Activated CD4-positive, alpha-beta T cell treated with anti-CD3 and anti-CD28 coated beads, Interleukin-2, Interleukin-4, amounts not matched to agents 100 ng/mL and 50 ng/mL, durations not matched to agents 16 hours and 8 hours (primary cell): ENCODE measurements at regions not wholly inside any gene's neighbourhood (a gene's known extent, or its start where the extent isn't known, plus 50 kb on each side); places are given as distances from the start of the nearest gene placed in this dataset.
"Not testable (repeated sequence)": the region's sequence is repeated elsewhere in the genome, so short reads cannot be mapped to it uniquely, and the experiment has no call there.

Experiments used
- DNase-seq: peaks from one replicate; pipeline ENCODE4 v3.0.0-alpha.2; 2020; ENCODE audit warnings: low spot score

DNA sequence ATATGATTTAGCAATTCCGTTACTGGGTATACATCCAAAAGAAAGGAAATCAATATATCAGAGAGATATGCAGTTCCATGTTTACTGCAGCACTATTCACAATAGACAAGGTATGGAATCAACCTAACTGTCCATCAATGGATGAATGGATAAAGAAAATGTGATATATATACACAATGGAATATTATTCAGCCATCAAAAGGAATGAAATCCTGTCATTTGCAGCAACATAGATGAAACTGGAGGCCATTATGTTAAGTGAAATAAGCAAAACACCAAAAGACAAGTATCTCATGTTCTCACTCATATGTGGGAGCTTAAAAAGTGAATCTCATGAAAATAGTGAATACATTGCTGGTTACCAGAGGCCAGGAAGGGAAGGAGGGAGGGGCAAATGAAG, 390.8 kb downstream of the ZFHX3 start:
- DNase-seq, result no peak

DNA sequence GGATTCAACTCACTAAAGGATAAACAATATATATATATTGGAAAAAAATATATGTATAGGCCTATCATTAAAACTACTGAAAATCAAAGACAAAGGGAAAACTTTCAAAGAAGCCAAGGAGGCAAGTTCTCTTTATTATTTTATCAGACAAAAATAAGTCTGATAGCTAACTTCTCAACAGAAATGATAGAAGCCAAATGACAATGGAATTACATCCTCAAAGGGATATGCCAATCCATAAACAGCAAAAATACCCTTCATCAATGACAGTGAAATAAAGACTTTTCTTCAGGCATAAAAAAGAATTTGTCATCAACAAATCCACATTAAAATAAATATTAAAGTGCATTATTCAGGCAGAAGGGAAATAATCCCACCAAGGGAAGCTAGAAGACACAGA, 393.4 kb downstream of the ZFHX3 start:
- no peak for DNase-seq

DNA sequence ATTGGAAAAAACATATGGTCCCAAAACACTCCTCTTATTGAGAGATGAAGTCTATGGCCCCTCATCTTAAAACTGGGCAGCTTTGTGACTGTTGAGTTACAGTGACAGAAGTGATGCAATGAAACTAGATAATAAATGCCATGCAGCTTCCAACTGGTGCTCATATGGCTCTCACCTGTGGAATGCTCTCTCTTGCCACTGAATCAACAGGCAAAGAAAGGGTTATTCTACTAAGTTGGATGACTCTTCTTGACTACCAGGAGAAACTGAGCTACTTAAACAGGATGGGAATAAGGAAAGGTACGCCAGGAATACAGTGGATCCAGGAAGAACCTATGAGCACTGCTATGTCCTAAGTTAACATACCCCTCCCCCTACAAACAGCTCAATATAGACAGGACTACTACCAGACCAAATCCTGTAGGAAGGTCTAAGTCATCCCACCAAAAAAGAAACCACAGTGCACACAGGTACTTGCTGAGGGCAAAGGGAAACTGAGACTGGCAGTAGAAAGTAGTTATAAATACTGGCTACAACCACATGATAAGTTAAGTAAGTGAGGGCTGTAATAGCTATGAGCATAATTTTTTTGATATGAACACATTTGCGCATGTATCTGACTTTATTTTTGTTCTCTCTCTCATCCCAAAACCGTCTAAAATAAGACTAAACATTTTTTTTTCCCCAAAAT, 398.5 kb downstream of the ZFHX3 start:
- DNase-seq, result no peak

DNA sequence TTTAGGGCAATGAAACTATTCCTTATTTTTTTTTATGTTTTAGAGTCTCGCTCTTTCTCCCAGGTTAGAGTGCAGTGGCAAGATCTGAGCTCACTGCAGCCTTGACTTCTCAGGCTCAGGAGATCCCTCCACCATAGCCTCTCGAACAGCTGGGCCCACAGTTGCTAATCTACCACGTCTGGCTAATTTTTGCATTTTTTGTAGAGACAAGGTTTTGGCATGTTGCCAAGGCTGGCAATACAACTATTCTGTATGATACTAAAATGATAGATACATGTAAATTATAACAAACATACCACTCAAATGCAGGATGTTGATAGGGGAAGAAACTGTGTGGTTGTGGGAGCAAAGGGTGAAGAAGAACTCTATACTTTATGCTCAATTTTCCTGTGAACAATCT, 401.3 kb downstream of the ZFHX3 start:
- no peak for DNase-seq

DNA sequence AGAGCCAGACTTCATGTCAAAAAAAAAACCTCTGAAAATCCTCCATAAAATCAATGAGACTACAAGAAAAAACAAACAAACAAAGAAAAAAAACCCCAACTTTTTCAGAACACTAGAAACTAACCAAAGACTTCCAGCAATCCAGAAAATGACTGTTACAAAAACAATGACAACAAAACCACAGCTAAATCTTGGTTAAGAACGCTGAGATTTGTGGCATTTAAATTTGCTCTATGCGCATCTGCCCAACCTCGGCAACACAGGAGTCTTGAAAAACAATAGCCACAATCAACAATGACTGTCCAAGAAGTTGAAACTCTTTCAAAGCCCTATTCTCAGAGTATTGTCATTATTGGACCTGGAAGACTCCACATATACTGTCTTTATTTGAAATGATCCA, 402.4 kb downstream of the ZFHX3 start:
- no peak for DNase-seq

DNA sequence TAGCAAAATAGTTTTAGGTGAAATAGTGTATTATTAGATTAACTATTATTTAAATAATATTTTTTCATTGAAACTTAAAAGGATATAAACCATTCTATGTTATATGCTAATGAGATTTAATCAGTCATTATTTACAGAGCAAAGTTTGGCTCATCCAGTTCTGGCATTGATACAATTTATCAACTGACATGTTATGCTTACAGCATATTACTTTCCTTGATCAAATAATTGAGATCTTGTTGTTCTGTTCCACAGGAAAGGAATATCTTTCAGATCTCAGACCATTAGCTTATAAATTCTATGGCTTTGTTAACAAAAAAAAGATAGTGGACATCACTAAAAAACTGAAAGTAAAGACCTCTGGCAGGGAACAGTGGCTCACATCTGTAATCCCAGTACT, 403.0 kb downstream of the ZFHX3 start:
- no peak for DNase-seq

DNA sequence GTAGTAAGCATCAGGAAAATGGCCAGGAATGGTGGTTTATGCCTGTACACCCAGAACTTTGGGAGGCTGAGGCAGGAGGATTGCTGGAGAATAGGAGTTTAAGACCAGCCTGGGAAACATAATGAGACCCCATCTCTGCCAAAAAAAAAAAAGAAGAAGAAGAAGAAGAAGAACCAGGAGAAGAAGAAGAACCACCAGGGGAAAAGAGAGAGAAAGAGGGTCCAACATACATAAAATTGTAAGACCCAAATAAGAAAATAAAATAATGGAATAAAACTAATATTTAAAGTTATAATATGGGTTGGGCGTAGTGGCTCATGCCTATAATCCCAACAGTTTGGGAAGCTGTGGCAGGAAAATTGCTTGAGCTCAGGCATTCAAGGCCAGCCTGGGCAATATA, 408.4 kb downstream of the ZFHX3 start:
- DNase-seq, result no peak

DNA sequence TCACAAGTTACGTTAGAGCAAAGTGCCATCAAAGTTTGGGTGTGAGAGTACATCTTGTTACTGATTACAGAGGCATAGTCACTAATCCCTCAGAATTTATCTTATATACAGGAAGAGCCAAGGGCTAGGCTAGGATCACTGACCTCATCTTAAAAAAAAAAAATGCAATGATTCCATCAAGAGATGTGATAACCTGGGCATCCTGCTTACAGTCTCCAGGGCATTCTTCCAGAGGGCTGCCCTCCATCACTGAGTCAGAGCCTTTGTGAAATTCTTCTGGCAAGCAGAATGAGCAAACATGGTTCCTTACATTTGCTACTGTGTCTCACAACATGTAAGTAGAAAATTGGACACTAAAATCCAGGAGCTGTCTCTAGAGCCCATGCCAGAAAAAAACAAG, 410.6 kb downstream of the ZFHX3 start:
- DNase-seq, result no peak

DNA sequence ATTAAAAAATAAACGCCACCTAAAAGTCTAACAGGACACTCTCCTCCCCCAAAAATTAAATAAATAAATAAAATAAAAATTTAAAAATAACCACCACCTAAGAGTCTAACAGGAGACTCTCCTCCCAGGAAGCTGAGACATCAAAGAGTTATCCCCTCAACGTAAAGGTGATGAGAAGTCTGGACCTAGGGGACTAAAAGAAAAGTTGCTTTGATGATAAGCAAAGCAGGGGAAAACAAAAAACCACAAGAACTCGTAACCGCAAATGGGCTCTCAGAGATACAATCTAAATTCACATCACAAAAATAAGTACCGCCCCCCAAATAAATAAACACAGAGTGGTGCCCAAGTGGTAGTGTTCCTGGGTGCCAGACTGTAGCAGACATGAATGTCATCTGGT, 412.2 kb downstream of the ZFHX3 start:
- no peak for DNase-seq

DNA sequence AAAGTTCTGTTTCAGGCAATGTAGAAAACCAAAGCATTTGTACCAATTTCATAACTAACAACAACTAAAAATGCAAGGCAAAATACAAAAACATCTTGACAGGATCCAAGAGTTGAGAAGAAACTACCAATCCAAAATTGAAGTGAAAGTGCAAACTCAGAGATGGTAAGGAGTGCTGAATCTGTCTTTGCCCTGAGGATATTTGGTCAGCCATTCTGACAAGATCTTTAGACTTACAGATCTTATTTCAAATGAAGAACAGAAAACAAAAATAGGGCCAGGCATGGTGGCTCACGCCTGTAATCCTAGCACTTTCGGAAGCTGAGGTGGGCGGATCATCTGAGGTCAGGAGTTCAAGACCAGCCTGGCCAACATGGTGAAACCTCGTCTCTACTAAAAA, 412.8 kb downstream of the ZFHX3 start:
- DNase-seq, result no peak

DNA sequence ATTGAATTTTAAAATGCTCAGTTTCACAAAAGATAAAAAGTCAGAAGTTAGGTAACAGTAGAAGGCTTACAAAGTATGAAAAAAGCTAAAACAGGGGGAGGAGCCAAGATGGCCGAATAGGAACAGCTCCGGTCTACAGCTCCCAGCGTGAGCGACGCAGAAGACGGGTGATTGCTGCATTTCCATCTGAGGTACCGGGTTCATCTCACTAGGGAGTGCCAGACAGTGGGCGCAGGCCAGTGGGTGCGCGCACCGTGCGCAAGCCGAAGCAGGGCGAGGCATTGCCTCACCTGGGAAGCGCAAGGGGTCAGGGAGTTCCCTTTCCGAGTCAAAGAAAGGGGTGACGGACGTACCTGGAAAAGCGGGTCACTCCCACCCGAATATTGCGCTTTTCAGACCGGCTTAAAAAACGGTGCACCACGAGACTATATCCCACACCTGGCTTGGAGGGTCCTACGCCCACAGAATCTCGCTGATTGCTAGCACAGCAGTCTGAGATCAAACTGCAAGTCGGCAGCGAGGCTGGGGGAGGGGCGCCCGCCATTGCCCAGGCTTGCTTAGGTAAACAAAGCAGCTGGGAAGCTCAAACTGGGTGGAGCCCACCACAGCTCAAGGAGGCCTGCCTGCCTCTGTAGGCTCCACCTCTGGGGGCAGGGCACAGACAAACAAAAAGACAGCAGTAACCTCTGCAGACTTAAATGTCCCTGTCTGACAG, 420.6 kb downstream of the ZFHX3 start:
- DNase-seq, result not testable (repeated sequence)

DNA sequence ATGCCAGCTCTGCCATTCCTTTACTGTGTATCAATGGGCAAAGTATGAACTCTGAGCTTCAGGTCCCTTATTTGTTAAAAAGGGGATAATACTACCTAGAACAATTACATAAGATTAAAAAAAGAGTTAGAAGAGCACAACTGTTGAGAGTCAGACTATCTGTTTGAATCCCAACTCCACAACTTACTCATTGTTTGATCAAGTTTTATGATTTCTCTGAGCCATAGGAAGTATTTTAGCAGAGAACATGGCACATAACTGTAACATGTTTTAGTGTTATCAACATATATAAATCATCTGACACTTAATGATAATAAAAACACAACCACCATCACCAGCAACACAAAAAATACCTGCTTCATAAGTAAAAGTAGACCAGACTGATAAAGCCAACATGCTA, 421.3 kb downstream of the ZFHX3 start:
- no peak for DNase-seq

DNA sequence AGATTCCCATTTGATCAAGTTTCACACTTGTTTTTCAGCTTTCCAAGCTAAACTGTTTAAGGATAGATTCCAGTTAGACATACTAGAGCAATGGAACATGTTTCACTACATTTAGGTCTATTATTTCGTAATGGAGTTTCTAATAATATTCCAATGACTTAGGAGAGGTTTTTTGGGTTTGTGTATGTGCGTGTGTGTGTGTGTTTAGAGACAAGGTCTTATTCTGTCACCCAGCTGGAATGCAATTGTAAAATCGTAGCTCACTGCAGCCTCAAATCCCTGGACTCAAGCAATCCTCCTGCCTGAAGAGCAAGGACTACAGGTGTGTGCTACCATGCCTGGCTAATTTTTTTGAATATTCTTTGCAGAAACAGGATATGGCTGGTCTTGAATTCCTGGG, 426.3 kb downstream of the ZFHX3 start:
- no peak for DNase-seq

DNA sequence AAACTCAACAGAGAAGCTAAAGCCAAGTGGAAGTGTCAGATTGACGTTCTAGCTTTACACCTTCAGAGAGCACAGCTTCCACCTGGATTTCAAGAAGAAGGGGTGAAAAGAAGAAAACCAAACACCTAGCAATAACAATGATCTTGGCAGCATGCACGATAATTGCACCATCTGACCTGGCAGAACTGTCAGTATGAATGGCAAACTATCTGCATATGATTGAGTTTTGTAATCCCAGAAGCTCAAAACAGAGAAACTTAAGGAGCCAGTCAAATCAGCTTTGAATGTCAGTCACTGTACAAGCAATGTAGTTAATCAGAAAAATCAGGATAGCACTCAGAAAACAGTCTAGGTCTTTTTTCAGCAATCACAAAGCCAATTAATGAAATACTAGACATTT, 427.1 kb downstream of the ZFHX3 start:
- no peak for DNase-seq

DNA sequence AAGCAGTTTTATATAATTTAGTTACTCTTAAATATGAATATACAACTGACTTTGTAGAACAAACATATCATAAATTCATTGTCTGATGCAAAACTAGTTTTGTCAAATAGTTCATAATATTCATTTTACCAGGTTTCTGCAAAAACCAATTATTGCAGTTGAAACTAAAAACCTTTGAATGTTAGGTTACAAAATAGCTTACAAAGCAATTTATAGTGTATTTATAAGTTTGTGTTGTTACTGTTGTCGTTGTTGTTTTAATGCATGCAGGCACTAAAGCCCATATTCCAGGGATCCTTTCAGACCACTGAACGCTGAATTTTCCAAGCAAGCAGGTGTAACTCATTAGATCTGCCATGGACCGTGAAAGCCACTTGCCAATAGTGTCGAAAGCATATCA, 427.6 kb downstream of the ZFHX3 start:
- no peak for DNase-seq

DNA sequence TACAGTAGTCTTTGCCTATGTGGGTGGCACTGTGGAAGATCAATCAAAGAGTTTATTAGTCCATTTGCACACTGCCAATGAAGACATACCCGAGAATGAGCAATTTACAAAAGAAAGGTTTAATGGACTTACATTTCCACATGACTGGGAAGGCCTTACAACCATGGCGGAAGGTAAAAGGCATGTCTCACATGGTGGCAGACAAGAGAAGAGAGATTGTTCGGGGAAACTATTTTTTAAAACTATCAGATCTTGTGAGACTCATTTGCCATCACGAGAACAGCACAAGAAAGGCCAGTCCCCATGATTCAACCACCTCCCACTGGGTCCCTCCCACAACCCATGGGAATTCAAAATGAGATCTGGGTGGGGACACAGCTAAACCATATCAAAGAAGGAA, 432.1 kb downstream of the ZFHX3 start:
- DNase-seq, result no peak

DNA sequence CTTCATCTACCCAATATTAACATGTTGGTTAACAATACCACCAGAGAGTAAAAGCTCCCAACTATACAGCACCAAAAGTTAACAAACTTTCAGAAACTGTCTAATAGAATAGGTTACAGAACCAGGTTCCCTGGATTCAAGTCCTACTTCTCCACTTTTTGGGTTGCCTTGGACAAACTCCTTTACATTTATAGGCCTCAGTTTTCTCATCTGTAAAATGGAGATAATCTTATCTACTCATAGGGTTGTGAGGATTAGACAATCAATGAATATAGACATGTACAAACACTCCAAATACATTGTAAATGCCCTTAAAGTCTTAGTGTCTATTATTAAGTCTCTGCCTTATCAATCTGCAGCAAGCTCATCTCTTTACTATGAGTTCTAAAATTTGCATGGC, 435.2 kb downstream of the ZFHX3 start:
- DNase-seq, result no peak

DNA sequence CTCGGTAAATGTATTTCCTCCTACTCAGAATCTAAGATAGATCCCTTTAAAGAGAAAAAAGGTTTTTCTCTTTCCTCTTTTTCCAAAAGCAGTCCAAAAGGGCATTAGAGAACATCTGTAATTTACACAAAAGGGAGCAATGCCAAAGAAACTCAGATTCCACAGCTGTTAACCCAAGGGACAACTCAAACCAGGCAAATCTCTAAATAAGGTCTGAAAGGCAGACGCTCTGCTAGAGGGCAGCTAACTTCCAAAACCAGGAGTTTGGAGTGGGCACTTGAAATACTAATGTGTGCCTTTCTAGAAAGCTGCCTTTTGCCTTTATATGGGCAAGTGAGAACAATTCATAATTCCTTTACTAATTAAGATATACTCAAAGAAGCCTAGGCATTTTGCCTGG, 435.7 kb downstream of the ZFHX3 start:
- no peak for DNase-seq

DNA sequence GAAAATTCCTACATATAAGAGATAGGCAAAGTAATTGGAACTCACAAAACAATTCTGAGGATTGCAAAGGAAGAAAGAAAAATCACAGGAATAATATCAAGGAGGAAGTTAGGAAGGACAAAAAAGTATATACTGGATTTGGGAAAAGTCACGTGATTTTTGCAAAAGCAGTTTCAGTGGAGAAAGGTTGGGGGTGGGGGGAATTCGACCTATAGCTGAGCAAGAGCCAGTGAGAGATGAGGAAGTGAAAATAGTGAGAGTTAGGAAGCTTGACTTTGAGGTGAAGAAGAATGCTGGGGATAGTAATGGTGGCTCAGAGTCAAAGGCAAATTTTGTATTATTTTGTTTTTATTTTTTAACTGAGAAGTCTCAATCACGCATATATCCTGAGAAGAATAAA, 438.0 kb upstream of the PMFBP1 start:
- no peak for DNase-seq

DNA sequence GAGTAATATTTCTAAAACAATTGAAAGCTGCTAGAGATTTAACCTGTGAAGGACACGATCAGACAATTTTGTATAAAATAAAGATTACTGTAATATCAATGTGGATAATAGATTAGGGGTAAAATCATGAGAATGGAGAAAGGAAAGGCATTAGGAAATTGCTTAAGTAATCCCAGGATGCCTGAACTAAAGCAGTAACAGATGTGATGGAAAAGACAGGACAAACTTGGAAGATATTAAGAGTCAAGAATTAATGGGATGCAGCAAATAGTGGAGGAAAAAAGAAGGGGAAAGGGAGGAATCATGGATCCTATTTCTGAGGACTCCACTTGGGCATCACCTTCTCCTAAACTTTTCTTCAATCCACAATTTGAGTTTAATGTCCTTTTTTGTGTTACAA, 437.1 kb upstream of the PMFBP1 start:
- DNase-seq, result no peak

DNA sequence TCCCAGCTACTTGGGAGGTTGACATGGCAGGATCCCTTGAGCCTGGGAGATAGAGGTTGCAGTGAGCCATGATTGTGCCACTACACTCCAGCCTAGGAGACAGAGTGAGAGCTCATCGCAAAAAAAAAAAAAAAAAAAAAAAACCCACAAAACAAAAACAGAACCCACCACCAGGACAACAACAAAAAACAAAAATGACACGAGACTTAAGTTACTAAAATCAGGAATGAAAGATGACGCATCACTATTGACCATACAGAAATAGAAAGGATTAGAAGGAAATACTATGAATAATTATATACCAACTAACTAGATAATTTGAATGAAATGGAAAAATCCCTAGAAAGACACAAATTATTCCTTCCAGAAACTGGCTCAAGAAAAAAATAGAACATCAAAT, 432.4 kb upstream of the PMFBP1 start:
- no peak for DNase-seq

DNA sequence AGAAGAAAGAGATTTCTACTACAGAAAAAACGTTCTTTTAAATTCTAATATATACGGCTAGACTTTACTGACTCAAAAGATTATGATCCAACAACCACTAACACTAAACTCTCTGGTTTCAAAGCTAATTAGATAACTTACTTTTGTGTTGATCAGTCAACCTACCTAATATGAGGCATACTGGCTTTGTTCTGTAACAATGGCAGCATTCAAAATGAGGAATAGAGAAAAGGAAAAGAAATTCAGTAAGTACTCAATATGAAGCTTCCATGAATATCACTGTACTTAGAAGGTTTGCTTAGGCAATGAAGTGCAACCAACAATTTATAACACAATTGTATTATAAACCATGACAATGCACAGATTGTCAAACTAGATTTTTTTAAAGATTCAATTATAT, 430.5 kb upstream of the PMFBP1 start:
- no peak for DNase-seq

DNA sequence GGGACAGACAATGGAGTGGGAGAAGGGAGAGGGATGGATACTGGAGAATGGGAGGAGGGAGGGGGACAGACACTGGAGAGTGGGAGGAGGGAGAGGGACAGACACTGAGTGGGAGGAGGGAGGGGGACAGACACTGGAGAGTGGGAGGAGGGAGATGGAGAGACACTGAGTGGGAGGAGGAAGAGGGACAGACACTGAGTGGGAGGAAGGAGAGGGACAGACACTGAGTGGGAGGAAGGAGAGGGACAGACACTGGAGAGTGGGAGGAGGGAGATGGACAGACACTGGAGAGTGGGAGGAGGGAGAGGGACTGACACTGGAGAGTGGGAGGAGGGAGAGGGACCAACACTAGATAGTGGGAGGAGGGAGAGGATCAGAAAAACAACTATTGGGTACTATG, 426.7 kb upstream of the PMFBP1 start:
- no peak for DNase-seq

DNA sequence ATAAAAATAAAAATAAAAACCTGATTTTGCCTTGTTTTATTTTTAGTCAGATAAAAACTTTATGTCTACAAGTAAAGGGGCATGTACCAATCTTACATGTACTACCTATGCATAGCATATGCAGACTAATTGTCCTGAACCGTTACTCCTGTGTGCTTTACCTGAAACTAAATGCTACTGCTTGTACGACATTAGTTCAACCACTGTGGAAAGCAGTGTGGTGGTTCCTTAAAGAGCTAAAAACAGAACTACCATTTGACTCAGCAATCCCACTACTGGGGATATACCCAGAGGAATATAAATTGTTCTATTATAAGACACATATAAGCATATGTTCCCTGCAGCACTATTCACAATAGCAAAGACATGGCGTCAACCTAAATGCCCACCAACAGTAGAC, 426.0 kb upstream of the PMFBP1 start:
- DNase-seq, result no peak
